ENCODE measurements at regions not wholly inside any gene's neighbourhood (a gene's known extent, or its start where the extent isn't known, plus 50 kb on each side); places are given as distances from the start of the nearest gene placed in this dataset.

GRCh38 chr5:71993600-71993999 lies 113.7 kb upstream of the MAP1B start:
- Histone ChIP-seq H3K9me2 (ENCODE audit: insufficient read depth) (no peaks in the 10 kb centered on the region), H3K4me1 (ENCODE audit: insufficient read depth) (no peaks in the 10 kb centered on the region), H3K4me3 (no peak overlapping the region), H3K9me3 (ENCODE audit: low read depth) (no peaks in the 10 kb centered on the region), H3K4me2 (ENCODE audit: unreplicated experiment) (no peak overlapping the region), H3K79me2 (ENCODE audit: insufficient read depth) (no peaks in the 10 kb centered on the region), H2AFZ (no peak overlapping the region), H3K27me3 (replicated peaks; ENCODE audit: insufficient read depth) (peaks cover 11% of the 10 kb centered on the region; the same call in 1 of the 2 replicates), H3K27ac (no peak overlapping the region), H3F3A (ENCODE audit: insufficient read depth) (no peaks in the 10 kb centered on the region), H4K20me1 (ENCODE audit: insufficient read depth) (no peaks in the 10 kb centered on the region; the same call in 1 of the 2 replicates), H3K9ac (no peak overlapping the region), H3K36me3 (ENCODE audit: low read depth) (no peaks in the 10 kb centered on the region)
- 60 to 72% methylated on average over 3 of the region's 3 CpGs for WGBS, 2 experiments (ENCODE audit: low coverage in 1 of 2, low lambda C conversion rate in 2 of 2, missing lambda C conversion rate in 2 of 2)
- TF ChIP-seq EZH2phosphoT487 (IDR thresholded peaks at IDR 0.05; ENCODE audit: insufficient read depth, low read depth) (no peak), EZH2 (IDR thresholded peaks at IDR 0.05; ENCODE audit: insufficient read depth, poor library complexity, severe bottlenecking) (no peak)
- in situ Hi-C loops (cut with MboI), result no loop called here
- no peak for DNase-seq

GRCh38 chr5:71996789-71997188 lies 110.5 kb upstream of the MAP1B start:
- H2AFZ ChIP-seq, result no peak overlapping the region
- H3K36me3 ChIP-seq (ENCODE audit: low read depth), result no peaks in the 10 kb centered on the region
- H3K4me2 ChIP-seq (ENCODE audit: unreplicated experiment), result no peak overlapping the region
- no peaks in the 10 kb centered on the region for H3K9me2 ChIP-seq (ENCODE audit: insufficient read depth)
- no peaks in the 10 kb centered on the region for H3F3A ChIP-seq (ENCODE audit: insufficient read depth)
- no peak overlapping the region for H3K4me3 ChIP-seq
- no peaks in the 10 kb centered on the region for H3K79me2 ChIP-seq (ENCODE audit: insufficient read depth)
- no peak for DNase-seq
- in situ Hi-C loops (cut with MboI), result no loop called here
- H3K4me1 ChIP-seq (ENCODE audit: insufficient read depth), result no peaks in the 10 kb centered on the region
- peaks cover 11% of the 10 kb centered on the region; the same call in 1 of the 2 replicates for H3K27me3 ChIP-seq (replicated peaks; ENCODE audit: insufficient read depth)
- 0 to 4% methylated on average over 2 of the region's 2 CpGs for WGBS, 2 experiments (ENCODE audit: low coverage in 1 of 2, low lambda C conversion rate in 2 of 2, missing lambda C conversion rate in 2 of 2)
- H3K9me3 ChIP-seq (ENCODE audit: low read depth), result no peaks in the 10 kb centered on the region
- H4K20me1 ChIP-seq (ENCODE audit: insufficient read depth), result no peaks in the 10 kb centered on the region
- H3K9ac ChIP-seq, result no peak overlapping the region
- H3K27ac ChIP-seq, result no peak overlapping the region
- TF ChIP-seq EZH2 (IDR thresholded peaks at IDR 0.05; ENCODE audit: insufficient read depth, poor library complexity, severe bottlenecking), result no peak
- no peak for TF ChIP-seq EZH2phosphoT487 (IDR thresholded peaks at IDR 0.05; ENCODE audit: insufficient read depth, low read depth)

- no peaks in the 10 kb centered on the region for H3K79me2 ChIP-seq (ENCODE audit: insufficient read depth)
- no peaks in the 10 kb centered on the region for H3K36me3 ChIP-seq (ENCODE audit: low read depth)
- H3K27me3 ChIP-seq (replicated peaks; ENCODE audit: insufficient read depth), result peaks cover 13% of the 10 kb centered on the region
- H4K20me1 ChIP-seq (ENCODE audit: insufficient read depth), result no peaks in the 10 kb centered on the region
- no peak overlapping the region for H3K9ac ChIP-seq
- in situ Hi-C loops (cut with MboI), result no loop called here
- H3F3A ChIP-seq (ENCODE audit: insufficient read depth), result no peaks in the 10 kb centered on the region
- TF ChIP-seq EZH2phosphoT487 (IDR thresholded peaks at IDR 0.05; ENCODE audit: insufficient read depth, low read depth) (no peak), EZH2 (IDR thresholded peaks at IDR 0.05; ENCODE audit: insufficient read depth, poor library complexity, severe bottlenecking) (no peak)
- H3K27ac ChIP-seq, result no peak overlapping the region
- DNase-seq, result no peak
- no peak overlapping the region for H3K4me3 ChIP-seq
- H3K4me1 ChIP-seq (ENCODE audit: insufficient read depth), result no peaks in the 10 kb centered on the region
- H3K4me2 ChIP-seq (ENCODE audit: unreplicated experiment), result no peak overlapping the region
- no peak overlapping the region for H2AFZ ChIP-seq
- no peaks in the 10 kb centered on the region for H3K9me2 ChIP-seq (ENCODE audit: insufficient read depth)
- no peaks in the 10 kb centered on the region for H3K9me3 ChIP-seq (ENCODE audit: low read depth)
Measured at GRCh38 chr5:71998746-71999145, 108.5 kb upstream of the MAP1B start.

- Histone ChIP-seq H3K4me2 (ENCODE audit: unreplicated experiment) (no peak overlapping the region), H3K27ac (no peak overlapping the region), H3K4me3 (no peak overlapping the region), H2AFZ (no peak overlapping the region), H3F3A (ENCODE audit: insufficient read depth) (no peaks in the 10 kb centered on the region), H3K9ac (no peak overlapping the region), H3K79me2 (ENCODE audit: insufficient read depth) (no peaks in the 10 kb centered on the region), H3K9me2 (ENCODE audit: insufficient read depth) (no peaks in the 10 kb centered on the region), H3K36me3 (ENCODE audit: low read depth) (no peaks in the 10 kb centered on the region), H3K9me3 (ENCODE audit: low read depth) (no peaks in the 10 kb centered on the region), H3K4me1 (ENCODE audit: insufficient read depth) (no peaks in the 10 kb centered on the region), H4K20me1 (ENCODE audit: insufficient read depth) (no peaks in the 10 kb centered on the region), H3K27me3 (replicated peaks; ENCODE audit: insufficient read depth) (peaks cover 11% of the 10 kb centered on the region)
- 47 to 52% methylated on average over 1 of the region's 1 CpG for WGBS, 2 experiments (ENCODE audit: low coverage in 1 of 2, low lambda C conversion rate in 2 of 2, missing lambda C conversion rate in 2 of 2)
- in situ Hi-C loops (cut with MboI), result no loop called here
- TF ChIP-seq EZH2phosphoT487 (IDR thresholded peaks at IDR 0.05; ENCODE audit: insufficient read depth, low read depth), result no peak
- no peak for TF ChIP-seq EZH2 (IDR thresholded peaks at IDR 0.05; ENCODE audit: insufficient read depth, poor library complexity, severe bottlenecking)
- DNase-seq, result no peak
Measured at GRCh38 chr5:72000707-72001106, 106.6 kb upstream of the MAP1B start.

GRCh38 chr5:72005671-72006070 lies 101.6 kb upstream of the MAP1B start:
- Histone ChIP-seq H3K27me3 (replicated peaks; ENCODE audit: insufficient read depth) (peaks cover 11% of the 10 kb centered on the region), H3K9me2 (ENCODE audit: insufficient read depth) (no peaks in the 10 kb centered on the region), H3K4me2 (ENCODE audit: unreplicated experiment) (no peak overlapping the region), H3F3A (ENCODE audit: insufficient read depth) (no peaks in the 10 kb centered on the region), H3K27ac (no peak overlapping the region), H3K4me1 (ENCODE audit: insufficient read depth) (no peaks in the 10 kb centered on the region), H3K36me3 (ENCODE audit: low read depth) (no peaks in the 10 kb centered on the region), H3K79me2 (ENCODE audit: insufficient read depth) (no peaks in the 10 kb centered on the region), H3K9ac (no peak overlapping the region), H3K9me3 (ENCODE audit: low read depth) (no peaks in the 10 kb centered on the region), H4K20me1 (ENCODE audit: insufficient read depth) (no peaks in the 10 kb centered on the region), H2AFZ (no peak overlapping the region), H3K4me3 (no peak overlapping the region)
- TF ChIP-seq EZH2 (IDR thresholded peaks at IDR 0.05; ENCODE audit: insufficient read depth, poor library complexity, severe bottlenecking) (no peak), EZH2phosphoT487 (IDR thresholded peaks at IDR 0.05; ENCODE audit: insufficient read depth, low read depth) (no peak)
- DNase-seq, result no peak
- in situ Hi-C loops (cut with MboI), result no loop called here
